HCT116 (cell line): ENCODE measurements at regions not wholly inside any gene's neighbourhood (a gene's known extent, or its start where the extent isn't known, plus 50 kb on each side); places are given as distances from the start of the nearest gene placed in this dataset.
"Not testable (repeated sequence)": the region's sequence is repeated elsewhere in the genome, so short reads cannot be mapped to it uniquely, and the experiment has no call there.

Experiments
- ATAC-seq: fragments of 200-7000 bp; cut with Tn5 transposase; 2 replicates; pipeline ENCODE4 v1.9.1; 2020; ENCODE audit warnings: mild to moderate bottlenecking, moderate library complexity
- BruUV-seq: library from RNA; stranded (reverse); fragments of 400-500 nt; replicated peaks from 2 replicates; lab custom pipeline; 2021; lab: Mats Ljungman, UMichigan
- CTCF ChIA-PET: fragments of 300-600 bp; sonication (Branson Sonifier 250); formaldehyde crosslinking; loops from one replicate; lab custom pipeline; 2021; ENCODE audit warnings: antibody characterized with exemption; lab: Charles Lee
- POLR2A ChIA-PET: fragments of 300-600, 350-600 bp; sonication (Branson Sonifier 250); formaldehyde crosslinking; loops from one replicate; lab custom pipeline; 2021; ENCODE audit warnings: antibody characterized with exemption; lab: Charles Lee
- RAD21 ChIA-PET, 2 experiments: fragments of 300-600 bp; sonication (Branson Sonifier 250); formaldehyde crosslinking; loops; one replicate each; lab custom pipeline; 2023; ENCODE audit warnings: low total read pairs in 2 of 2; ENCODE audit not compliant: uncharacterized antibody in 2 of 2, unreplicated experiment in 2 of 2, low non-redundant PET in 1 of 2; lab: Charles Lee
- DNase-seq: peaks from one replicate; pipeline ENCODE4 v3.0.0-alpha.2; 2010; ENCODE audit warnings: low read depth, low spot score
- H2AFZ ChIP-seq: fragments of 200-600 bp; shearing (Covaris generic), sonication (generic); 2 replicates; pipeline ENCODE4 v1.6.1; 2017; ENCODE audit warnings: low read depth, mixed run types, mixed read lengths, antibody characterized with exemption, low read length; ENCODE audit not compliant: poor library complexity, severe bottlenecking
- H3K27ac ChIP-seq: 2 replicates; pipeline ENCODE4 v1.5.1; 2012; ENCODE audit warnings: low read depth, low read length
- H3K27me3 ChIP-seq: fragments of 200-600 bp; sonication (generic); 2 replicates; pipeline ENCODE4 v1.6.1; 2016; ENCODE audit warnings: mixed run types, low read length, mixed read lengths; ENCODE audit not compliant: insufficient read depth
- H3K36me3 ChIP-seq, 2 experiments: fragments of 200-500 bp in 1 of 2; fragments of 200-600 bp in 1 of 2; sonication (Bioruptor generic) in 1 of 2; sonication (generic) in 1 of 2; 2 replicates each; pipeline versions ENCODE4 v1.5.1 to v1.6.1; 2014 to 2016; ENCODE audit warnings: low read length in 2 of 2, inconsistent platforms in 1 of 2, mixed read lengths in 1 of 2, mixed run types in 1 of 2; ENCODE audit not compliant: insufficient read depth in 2 of 2, control insufficient read depth in 1 of 2
- H3K4me1 ChIP-seq, 2 experiments: fragments of 200-600 bp in 1 of 2; sonication (generic) in 1 of 2; 2 replicates each; pipeline versions ENCODE4 v1.5.1 to v1.6.1; 2012 to 2017; ENCODE audit warnings: low read length in 2 of 2, inconsistent platforms in 1 of 2, mild to moderate bottlenecking in 1 of 2, mixed read lengths in 1 of 2, mixed run types in 1 of 2, moderate library complexity in 1 of 2; ENCODE audit not compliant: insufficient read depth in 2 of 2, control insufficient read depth in 1 of 2
- H3K4me2 ChIP-seq: fragments of 200-600 bp; sonication (generic); 2 replicates; pipeline ENCODE4 v1.6.1; 2017; ENCODE audit warnings: mixed run types, low read length, mixed read lengths
- H3K4me3 ChIP-seq, 2 experiments: fragments of 200-600 bp in 1 of 2; sonication (generic) in 1 of 2; replicated peaks in 1 of 2; 2 replicates each; pipeline ENCODE4 v1.5.1; 2011 to 2016; ENCODE audit warnings: low read length in 2 of 2, control low read depth in 1 of 2, low read depth in 1 of 2, mild to moderate bottlenecking in 1 of 2, mixed read lengths in 1 of 2, mixed run types in 1 of 2
- H3K79me2 ChIP-seq: fragments of 200-600 bp; sonication (generic); 2 replicates; pipeline ENCODE4 v1.6.1; 2017; ENCODE audit warnings: mild to moderate bottlenecking, mixed run types, low read length, moderate library complexity, mixed read lengths; ENCODE audit not compliant: insufficient read depth
- H3K9ac ChIP-seq: fragments of 200-600 bp; sonication (generic); 2 replicates; pipeline ENCODE4 v1.6.1; 2016; ENCODE audit warnings: low read length, mixed read lengths
- H3K9me2 ChIP-seq: fragments of 200-600 bp; sonication (generic), shearing (Covaris generic); 2 replicates; pipeline ENCODE4 v1.6.1; 2017; ENCODE audit warnings: mixed run types, mild to moderate bottlenecking, moderate library complexity; ENCODE audit not compliant: insufficient read depth
- H3K9me3 ChIP-seq, 2 experiments: fragments of 200-500 bp in 1 of 2; fragments of 200-600 bp in 1 of 2; sonication (Bioruptor generic) in 1 of 2; sonication (generic) in 1 of 2; 2 replicates each; pipeline ENCODE4 v1.6.1; 2014 to 2017; ENCODE audit warnings: low read length in 2 of 2, mixed read lengths in 2 of 2, inconsistent platforms in 1 of 2, low read depth in 1 of 2, mild to moderate bottlenecking in 1 of 2, mixed run types in 1 of 2, moderate library complexity in 1 of 2; ENCODE audit not compliant: control insufficient read depth in 1 of 2, insufficient read depth in 1 of 2
- H4K20me1 ChIP-seq: fragments of 200-600 bp; sonication (generic), shearing (Covaris generic); 2 replicates; pipeline ENCODE4 v1.6.1; 2017; ENCODE audit warnings: mixed run types, mild to moderate bottlenecking, moderate library complexity; ENCODE audit not compliant: insufficient read depth
- EGR1 ChIP-seq: IDR thresholded peaks from 2 replicates; pipeline ENCODE4 v1.6.1; 2012; ENCODE audit warnings: low read depth
- EZH2 ChIP-seq: fragments of 200-600 bp; sonication (generic); IDR thresholded peaks from 2 replicates; pipeline ENCODE4 v1.6.1; 2017; ENCODE audit warnings: antibody characterized with exemption, mixed run types
- JUND ChIP-seq: IDR thresholded peaks from 2 replicates; pipeline ENCODE4 v1.6.1; 2012
- RAD21 ChIP-seq: IDR thresholded peaks from 2 replicates; pipeline ENCODE4 v1.6.1; 2012; ENCODE audit warnings: low read depth, mild to moderate bottlenecking
- SIN3A ChIP-seq: IDR thresholded peaks from 2 replicates; pipeline ENCODE4 v1.6.1; 2012; ENCODE audit warnings: low read depth
- YY1 ChIP-seq: IDR thresholded peaks from 2 replicates; pipeline ENCODE4 v1.6.1; 2011; ENCODE audit warnings: low read length, low read depth, moderate library complexity, mild to moderate bottlenecking; ENCODE audit not compliant: insufficient replicate concordance; ENCODE audit errors: extremely low read depth
- ZNF274 ChIP-seq: fragments of 200-500 bp; sonication (Bioruptor generic); IDR thresholded peaks from 2 replicates; pipeline ENCODE4 v1.6.1; 2014; ENCODE audit warnings: mild to moderate bottlenecking, low read depth, low read length, inconsistent platforms
- intact Hi-C: fragments of 100-400 bp; cut with micrococcal nuclease; formaldehyde crosslinking; loops from 2 replicates; pipeline ENCODE4 v1.10.0; 2022
- TF ChIP-seq, protein P1 (sequence below): IDR thresholded peaks from 2 replicates; pipeline ENCODE4 v1.6.1; 2012

DNA sequence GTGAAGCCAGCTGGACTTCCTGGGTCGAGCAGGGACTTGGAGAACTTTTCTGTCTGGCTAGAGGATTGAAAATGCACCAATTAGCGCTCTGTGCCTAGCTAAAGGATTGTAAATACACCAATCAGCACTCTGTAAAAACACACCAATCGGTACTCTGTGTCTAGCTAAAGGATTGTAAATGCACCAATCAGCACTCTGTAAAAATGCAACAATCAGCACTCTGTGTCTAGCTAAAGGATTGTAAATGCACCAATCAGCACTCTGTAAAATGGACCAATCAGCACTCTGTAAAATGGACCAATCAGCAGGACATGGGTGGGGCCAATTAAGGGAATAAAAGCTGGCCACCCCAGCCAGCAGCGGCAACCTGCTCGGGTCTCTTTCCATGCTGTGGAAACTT lies 97.3 kb upstream of the GALNT15 start:
- RAD21 ChIA-PET, BruUV-seq: not testable (repeated sequence)

DNA sequence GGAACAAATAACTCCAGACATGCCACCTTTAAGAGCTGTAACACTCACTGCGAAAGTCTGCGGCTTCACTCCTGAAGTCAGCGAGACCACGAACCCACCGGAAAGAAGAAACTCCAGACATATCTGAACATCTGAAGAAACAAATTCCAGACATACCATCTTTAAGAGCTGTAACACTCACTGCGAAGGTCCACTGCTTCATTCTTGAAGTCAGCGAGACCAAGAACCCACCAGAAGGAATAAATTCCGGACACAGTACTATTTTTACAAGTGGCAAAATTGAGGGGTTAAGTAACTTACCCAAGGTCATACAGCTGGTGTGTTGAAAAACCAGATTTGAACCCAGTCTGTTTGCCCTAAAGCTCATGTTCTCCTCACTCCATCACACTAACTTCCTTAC lies 96.8 kb upstream of the GALNT15 start:
- intact Hi-C loops, ATAC-seq, H3K27ac ChIP-seq, H3K4me2 ChIP-seq, CTCF ChIA-PET, H3K36me3 ChIP-seq, BruUV-seq, POLR2A ChIA-PET, H3K9ac ChIP-seq, H3K4me3 ChIP-seq, H3K79me2 ChIP-seq, H3K4me1 ChIP-seq, H4K20me1 ChIP-seq, H2AFZ ChIP-seq, H3K9me3 ChIP-seq, DNase-seq, RAD21 ChIA-PET, H3K27me3 ChIP-seq, H3K9me2 ChIP-seq: not testable (repeated sequence)

More for the DNA sequence above, 97.3 kb upstream of the GALNT15 start:
- intact Hi-C loops, H3K9me2 ChIP-seq, DNase-seq, H3K36me3 ChIP-seq, H3K9ac ChIP-seq, H3K27me3 ChIP-seq, H3K79me2 ChIP-seq, H3K4me2 ChIP-seq, CTCF ChIA-PET, POLR2A ChIA-PET, H3K27ac ChIP-seq, H3K4me1 ChIP-seq, H3K9me3 ChIP-seq, ATAC-seq, H3K4me3 ChIP-seq, H2AFZ ChIP-seq, H4K20me1 ChIP-seq: not testable (repeated sequence)

DNA sequence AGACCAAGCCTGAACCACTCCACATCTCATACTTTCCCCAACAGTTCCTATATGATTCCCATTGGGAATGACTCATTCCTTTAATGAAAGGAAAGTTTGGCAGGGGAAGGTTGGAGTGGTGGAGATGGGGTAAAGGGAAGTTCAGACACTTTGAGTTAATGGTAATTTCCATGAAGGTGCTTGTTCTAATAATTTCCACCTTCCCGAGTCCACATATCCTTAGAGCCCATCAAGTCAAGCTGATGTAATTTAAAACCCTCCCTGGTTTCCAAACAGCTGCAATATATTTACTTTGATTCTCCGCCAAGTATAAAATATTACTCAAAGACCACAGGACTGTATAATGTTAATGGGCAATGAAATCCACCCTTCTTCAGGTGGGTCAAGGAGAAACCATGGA lies 95.0 kb upstream of the GALNT15 start:
- ATAC-seq = no peak
- H3K4me3 ChIP-seq = no peak overlapping the region
- no peaks in the 10 kb centered on the region for H3K27me3 ChIP-seq
- no peaks in the 10 kb centered on the region for H3K79me2 ChIP-seq
- POLR2A ChIA-PET = no interaction called here
- TF ChIP-seq ZNF274 (no peak), RAD21 (no peak), EGR1 (no peak), EZH2 (no peak), JUND (no peak), YY1 (no peak), SIN3A (no peak)
- TF ChIP-seq, protein P1, sequence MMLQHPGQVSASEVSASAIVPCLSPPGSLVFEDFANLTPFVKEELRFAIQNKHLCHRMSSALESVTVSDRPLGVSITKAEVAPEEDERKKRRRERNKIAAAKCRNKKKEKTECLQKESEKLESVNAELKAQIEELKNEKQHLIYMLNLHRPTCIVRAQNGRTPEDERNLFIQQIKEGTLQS = no peak
- TF ChIP-seq, all 23 proteins: peak for 0
- ChIA-PET RAD21 (no interaction called here), CTCF (no interaction called here)
- Histone ChIP-seq H4K20me1 (no peaks in the 10 kb centered on the region), H3K9me2 (no peaks in the 10 kb centered on the region), H3K9ac (no peak overlapping the region), H3K27ac (no peak overlapping the region), H3K36me3 (no peaks in the 10 kb centered on the region), H3K4me1 (no peaks in the 10 kb centered on the region), H3K4me2 (no peak overlapping the region), H2AFZ (no peak overlapping the region), H3K9me3 (peaks cover 4 to 13% of the 10 kb centered on the region in 2 experiments; a peak in 2 of 4 replicates)
- no TSS peak for BruUV-seq
- no peak for DNase-seq
- intact Hi-C loops = no loop called here
